ENCODE measurements at regions not wholly inside any gene's neighbourhood (a gene's known extent, or its start where the extent isn't known, plus 50 kb on each side); places are given as distances from the start of the nearest gene placed in this dataset.
"Not testable (repeated sequence)": the region's sequence is repeated elsewhere in the genome, so short reads cannot be mapped to it uniquely, and the experiment has no call there.

DNA sequence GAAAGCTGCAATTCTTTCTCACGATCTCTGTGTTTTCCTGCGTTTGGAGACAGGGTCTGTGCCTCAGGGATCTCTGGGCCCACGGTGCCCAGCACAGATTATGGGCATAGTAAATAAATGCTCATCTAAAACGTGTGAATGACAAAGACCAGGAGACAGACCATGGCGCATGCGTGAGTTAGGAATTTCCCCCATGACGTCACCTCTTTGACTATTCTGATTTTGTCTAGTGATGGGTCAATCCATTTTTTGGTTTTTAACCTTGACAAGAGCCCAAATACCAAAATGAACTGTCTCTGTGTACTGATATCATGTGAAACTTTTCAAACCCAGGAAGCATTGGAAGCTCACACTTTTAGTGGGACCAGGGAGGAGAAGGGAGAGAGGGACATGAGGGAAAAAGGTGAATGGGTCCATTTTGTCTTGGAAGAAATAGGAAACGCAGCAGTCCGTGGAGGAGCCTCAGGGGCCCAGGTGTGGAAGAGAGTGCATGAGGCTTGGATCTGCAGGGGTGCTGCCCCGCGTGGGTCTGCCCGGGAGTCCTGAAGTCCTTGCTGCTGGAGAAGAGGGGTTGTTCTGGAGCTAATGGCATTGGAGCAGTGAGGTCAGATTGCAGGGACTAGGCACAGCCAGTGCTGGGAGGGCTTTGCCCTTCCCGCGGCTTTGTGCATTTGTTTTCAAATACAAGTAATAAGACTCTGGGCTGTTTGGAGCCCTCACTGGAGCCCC, 172.2 kb downstream of the ASB1 start:
- no peak for DNase-seq

DNA sequence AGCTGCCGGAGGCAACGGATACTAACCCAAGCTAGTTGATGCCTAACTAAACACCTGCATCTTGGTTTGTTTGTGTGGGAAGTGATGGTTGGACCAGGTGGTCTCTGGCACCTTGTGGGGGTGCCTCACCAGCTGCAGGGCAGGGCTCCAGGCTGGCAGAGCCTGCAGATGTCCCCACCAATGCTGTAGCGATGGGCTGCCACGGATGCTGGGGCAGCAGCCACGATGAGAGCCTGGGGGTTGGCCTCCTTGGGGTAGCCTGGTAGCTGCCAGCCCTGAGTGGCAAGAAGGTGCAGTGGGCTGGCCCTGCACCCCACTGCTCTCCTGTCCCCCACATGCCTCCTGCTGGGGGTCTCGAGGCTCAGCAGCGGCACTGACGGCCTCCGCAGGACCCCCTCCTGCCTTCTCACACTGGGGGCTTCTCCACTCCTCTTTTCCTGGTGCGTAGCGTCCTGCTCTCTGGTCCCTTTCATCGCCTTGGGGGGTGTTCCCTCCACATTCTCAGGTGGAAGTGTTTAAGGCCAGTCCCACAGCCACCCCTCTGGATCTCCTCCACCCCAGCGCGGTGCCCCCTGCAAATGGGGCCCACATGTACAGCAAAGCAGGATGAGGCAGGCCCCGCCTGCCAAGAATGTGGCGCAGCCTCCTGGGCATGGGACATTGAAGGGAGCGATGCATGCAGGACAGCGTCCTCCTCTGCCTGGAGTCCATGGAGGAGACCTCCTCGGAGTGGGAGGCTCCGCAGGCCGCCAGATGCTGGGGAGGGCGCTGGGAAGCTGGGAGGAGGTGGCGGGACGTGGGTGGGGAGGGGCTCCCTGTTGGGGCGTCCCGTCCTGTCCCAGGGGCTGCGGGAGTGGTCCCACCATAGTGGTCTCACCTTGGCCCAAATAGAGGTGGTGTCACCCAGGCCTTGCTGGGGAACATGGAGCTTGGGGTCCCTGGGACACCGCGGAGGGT, 173.1 kb downstream of the ASB1 start:
- no peak for DNase-seq

DNA sequence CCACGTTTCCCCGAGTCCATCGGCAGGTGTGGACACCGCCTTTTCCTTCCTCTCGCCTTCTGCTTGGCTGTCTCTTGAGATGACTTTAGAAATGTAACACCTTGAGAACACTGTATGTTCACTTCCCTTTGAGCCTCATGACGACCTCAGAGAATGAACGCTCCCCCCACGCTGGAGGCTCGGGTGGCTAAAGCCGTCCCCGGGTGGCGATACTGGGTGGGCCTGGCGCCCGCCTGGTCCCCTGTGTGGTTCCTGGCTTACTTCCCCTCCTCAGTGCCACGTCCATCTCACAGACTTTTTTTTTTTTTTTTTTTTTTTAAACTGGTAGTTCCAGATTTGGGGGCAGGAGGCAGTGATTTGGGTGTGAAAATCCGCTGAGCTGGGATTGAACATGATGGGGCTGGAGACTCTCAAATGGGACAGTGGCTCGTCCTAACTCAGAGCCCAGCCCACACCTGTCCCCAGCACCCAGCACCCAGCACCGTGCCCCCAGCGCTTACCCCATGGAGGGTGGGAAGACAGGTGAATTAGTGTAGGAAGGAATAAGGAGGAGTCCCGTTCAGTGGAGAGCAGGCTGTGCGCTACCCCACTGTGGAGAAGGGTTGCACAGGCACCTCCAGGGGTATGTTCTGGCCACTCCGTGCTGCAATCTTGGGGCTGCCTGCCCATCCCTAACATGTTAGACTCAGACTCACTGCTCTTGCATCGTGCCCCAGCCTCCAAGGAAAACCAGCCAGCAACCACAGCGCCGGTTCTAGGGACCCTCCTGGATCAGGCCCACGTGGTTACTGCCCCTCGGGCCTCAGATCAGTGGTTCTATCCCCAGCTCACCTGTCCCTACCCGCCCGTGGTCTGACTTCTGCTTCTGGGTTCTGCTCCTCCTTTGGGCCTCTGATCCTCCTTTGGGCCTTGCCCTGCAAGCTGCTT, 174.0 kb downstream of the ASB1 start:
- no peak for DNase-seq

DNA sequence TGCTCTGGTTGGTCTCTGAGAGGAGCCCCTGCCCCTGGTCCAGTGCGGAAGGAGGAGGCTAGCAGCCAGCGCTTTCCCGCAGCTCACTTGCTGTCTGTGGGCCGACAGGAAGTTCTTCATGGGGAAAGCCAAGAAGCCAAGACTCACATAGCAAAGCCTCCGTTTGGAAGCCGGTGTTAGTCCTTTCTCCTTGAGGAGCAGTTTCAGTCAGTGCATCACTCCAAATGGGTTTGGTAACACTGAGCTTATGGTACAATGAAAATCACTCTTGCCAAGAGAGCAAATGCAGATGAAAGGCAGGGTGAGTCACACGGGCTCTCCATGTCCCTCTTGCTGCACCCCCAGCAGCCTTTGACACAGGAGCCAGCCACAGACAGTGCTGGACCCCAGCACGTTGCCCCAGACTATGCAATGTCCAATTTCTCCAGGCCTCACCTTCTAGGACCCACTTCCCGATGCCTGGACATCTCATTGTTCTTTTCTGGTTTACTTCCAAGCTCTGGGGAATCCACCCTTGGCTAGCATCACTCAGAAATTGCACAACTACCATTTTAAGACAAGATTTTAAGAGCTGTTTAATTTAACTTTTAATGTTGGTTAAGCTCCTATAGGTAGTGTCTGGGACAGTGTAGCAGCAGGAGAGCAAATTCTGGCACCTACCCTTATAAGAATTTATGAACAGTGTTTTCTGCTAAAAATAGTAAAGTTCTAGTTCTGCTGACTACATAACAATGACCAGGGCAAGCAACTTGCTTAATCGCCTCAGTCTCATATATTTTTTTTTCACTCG, 174.9 kb downstream of the ASB1 start:
- no peak for DNase-seq

DNA sequence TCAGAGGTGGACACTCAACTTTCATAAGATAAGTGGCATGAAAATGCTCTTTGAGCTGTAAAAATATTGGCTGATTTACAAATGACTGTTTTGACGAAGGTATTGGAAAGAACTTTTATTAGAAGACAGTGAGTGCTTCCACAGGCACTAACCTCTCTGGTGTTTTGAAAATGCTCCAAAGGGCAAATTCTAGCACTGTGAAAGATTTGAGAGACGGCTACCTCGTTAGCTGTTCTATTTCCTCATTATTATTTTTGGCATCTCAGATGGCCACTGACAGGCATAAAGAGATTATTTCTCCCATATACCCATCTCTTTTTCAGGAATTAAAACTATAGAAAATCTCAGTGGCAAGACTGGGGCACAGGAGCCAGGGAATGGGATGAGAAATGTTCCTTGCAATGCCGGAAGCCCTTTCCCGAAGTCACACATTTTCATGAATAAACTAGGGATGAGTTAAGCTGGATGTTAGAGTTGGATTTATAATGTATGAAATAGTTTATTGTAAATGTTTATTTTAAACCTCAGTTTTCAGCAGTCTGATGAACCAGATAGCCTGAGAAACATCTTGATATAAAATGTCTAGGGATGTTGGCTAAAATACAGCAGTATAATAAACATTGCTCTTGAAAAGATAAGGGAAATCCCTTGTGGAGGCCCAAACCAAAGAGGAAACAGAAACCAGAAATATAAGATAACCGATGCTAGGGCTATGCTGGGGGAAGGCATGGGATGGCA, 175.7 kb downstream of the ASB1 start:
- DNase-seq, result no peak

DNA sequence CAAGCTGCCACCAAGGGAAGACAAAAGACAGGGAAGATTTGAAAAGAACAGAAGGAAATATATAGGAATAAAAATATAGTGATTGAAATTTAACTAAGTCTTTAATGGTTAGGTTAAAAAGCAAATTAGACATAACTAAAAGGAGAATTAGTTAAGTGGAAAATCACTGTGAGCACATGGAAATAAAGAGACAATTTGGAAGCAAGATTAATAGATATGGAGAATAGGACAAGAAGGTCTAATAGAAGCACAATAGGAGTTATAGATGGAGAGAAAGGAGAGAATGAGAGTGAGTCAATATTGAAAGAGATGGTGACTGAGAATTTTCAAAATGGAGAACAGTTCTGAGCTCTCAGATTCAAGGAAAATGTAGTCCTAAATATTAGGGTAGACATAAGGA, 176.9 kb downstream of the ASB1 start:
- no peak for DNase-seq

DNA sequence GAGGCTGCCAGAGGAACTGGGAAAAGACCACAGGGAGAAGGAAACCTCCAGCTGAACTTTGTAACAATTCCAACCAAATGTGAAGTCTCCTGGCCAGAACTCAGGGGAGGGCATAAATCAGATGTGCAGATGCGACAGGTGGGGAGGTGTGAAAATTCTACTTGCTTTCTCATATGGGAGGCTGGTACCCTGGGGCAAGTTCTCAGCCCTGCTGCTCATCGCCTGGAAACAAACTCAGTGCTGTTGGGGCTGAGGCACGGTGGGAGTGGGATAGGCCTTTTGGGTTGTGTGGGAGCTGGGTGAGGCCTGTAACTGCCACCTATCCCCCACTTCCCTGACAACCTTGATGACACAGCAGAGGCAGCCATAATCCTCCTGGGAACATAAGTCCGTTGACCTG, 179.6 kb downstream of the ASB1 start:
- DNase-seq, result no peak

DNA sequence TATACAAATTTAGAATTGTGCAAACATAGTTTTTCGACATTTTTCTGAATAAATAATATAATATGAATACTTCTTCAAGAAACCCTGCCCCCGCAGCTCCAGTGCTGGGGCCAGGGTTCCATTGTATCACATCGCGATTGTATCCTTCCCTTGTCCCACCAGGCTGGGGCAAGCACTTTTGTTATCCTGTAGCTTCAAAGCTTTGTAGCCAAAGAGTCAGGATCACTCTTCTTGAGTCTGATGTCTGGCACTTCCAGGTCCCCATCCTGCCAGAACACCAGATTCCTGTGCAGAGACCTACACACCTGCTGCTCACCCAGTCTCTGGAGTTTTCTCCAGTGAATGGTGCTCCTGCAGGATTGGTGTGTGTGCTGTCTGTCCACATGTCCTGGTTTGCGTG, 186.9 kb downstream of the ASB1 start:
- no peak for DNase-seq

DNA sequence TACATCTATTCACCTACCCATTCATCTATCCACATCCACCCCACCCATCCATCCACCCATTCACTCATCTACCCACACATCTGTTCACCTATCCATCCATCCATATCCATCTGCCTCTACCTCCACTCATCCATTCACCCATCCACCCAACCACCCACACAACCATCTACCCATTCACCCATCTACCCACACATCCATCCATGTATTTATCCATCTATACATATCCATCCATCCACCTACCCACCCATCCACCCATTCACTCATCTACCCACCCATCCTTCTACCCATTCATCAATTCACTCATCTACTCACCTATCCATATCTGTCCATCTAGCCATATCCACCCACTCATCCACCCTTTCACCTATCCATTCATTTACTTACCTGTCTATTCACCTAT, 187.6 kb downstream of the ASB1 start:
- DNase-seq, result no peak

DNA sequence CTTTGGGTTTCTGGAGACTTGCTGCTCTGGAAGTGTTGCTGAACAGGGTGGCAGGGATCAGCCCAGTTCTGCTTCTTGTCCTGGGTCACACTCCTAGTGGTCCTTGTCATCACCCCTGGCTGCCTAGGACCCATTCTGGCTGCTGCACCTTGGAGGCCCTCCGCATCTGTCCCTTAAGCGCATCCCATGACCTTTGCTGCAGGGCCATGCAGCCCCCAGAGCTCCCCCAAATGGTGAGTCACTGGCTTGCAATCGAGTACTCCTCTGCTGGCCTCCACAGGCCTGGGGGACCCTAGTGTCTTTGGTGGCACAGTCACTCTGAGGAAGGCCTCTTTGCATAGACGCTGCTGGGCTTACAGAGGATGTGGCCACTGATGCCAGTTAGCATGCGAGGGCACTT, 188.5 kb downstream of the ASB1 start:
- DNase-seq, result no peak

DNA sequence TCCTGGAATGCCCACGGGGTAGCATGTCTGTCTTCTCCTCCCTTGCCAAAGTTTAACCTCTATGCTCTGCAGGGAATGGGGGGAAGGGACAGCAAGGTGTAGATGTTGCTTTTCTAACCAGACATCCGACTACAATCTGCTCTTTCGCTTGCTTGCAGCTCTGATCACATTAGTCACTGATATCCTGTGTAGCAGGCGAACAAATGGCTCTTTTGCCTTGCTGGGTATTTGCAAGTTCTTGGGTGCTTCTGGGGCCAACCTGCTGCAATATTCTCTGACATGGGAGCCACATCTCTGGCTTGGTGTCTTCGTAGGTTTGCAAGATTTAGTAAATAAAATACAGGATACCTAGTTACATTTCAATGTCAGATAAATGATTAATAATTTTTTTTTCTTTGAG, 190.0 kb downstream of the ASB1 start:
- no peak for DNase-seq

DNA sequence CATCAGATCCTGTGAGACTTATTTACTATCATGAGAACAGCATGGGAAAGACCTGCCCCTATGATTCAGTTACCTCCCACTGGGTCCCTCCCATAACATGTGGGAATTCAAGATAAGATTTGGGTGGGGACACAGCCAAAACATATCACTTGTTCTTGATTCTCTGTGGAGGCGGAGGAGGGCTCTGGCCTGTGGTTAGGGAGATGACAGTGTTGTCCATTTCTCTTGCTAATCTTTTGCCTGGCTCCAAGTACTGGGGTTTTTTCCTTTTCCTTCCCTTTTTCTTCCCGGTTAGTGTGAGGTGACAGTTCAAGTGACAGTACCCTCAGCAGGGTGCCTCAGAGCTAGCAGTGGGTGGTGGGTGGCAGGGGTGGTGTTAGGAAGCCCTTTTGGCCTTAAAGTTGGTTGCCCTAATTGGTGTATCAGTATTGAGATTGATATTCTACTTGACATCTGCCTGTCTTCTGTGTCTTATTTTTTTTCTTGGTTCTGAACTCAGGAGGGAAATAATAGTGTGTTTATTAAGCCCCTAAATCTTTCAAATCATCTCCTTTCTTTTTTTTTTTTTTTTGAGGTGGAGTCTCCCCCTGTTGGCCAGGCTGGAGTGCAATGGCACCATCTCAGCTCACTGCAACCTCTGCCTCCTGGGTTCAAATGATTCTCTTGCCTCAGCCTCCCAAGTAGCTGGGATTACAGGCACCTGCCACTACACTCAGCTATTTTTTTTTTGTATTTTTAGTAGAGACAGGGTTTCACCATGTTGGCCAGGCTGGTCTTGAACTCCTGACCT, 192.0 kb downstream of the ASB1 start:
- DNase-seq, result not testable (repeated sequence)

DNA sequence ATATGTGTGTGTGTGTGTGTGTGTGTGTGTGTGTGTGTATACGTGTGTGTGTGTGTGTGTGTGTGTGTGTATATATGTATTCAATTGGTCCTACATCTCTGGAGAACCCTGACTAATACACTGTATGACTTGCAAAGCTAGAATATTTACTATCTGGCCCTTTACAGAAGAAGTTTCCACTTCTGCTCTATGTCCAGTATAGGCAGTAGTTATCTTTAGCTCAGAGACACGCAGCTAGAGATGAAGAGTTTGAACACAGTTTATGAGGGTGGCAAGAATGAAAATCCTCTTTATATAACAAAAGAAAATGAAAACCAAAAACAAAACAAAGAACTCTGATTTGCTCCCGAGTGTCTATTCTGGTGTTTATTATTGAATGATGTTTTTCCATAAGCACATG, 201.2 kb downstream of the ASB1 start:
- no peak for DNase-seq

DNA sequence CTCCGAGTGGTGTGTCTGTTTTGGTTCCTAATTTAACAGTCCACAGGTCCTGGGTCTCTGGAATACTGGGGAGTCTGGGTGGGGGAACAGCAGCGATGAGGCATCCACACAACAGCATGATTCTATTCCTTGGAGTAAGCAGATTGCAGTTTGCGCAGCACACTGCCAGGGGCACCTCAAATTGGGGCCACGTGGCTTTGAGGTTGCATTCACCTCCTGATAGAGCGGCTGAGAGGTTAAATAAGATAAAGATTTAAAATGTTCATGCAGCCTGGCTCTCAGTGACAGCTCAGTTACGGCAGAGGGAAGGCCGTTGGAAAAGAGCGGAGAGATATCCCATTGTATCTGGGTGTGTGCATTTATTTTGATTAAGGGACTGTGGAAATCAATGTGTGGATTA, 202.3 kb downstream of the ASB1 start:
- no peak for DNase-seq

DNA sequence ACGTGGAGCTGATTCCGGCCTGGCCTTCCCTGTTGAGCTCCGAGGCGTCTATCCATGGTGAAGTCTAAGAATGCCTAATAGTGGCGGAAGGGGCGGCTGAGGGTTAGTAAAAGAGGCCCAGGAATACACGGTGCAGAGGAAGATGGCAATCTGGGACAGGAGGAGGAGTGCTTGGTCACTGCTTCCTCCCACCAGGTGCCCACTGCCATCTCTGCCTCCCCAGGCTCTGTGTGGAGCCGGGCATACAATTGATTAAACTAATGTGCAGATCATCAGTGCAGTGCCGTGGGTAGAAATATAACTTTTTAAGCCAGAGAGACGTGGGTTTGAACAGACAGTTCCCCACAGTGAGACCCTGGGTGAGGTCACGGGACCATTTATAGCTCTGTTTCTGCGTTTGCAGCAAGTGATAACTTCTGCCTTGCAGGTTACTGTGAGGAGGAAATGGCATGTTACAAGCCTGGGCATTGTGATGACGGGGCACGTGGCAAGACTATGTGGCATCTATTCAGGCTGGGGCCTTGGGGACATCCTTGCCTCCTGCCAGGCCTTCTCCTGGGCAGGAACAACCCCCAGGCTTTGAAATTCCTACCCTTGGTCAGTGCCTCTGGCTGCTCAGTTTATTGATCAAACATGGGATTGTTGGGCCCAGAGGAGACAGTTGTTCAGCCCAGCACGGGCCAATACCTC, 204.9 kb downstream of the ASB1 start:
- DNase-seq, result no peak

DNA sequence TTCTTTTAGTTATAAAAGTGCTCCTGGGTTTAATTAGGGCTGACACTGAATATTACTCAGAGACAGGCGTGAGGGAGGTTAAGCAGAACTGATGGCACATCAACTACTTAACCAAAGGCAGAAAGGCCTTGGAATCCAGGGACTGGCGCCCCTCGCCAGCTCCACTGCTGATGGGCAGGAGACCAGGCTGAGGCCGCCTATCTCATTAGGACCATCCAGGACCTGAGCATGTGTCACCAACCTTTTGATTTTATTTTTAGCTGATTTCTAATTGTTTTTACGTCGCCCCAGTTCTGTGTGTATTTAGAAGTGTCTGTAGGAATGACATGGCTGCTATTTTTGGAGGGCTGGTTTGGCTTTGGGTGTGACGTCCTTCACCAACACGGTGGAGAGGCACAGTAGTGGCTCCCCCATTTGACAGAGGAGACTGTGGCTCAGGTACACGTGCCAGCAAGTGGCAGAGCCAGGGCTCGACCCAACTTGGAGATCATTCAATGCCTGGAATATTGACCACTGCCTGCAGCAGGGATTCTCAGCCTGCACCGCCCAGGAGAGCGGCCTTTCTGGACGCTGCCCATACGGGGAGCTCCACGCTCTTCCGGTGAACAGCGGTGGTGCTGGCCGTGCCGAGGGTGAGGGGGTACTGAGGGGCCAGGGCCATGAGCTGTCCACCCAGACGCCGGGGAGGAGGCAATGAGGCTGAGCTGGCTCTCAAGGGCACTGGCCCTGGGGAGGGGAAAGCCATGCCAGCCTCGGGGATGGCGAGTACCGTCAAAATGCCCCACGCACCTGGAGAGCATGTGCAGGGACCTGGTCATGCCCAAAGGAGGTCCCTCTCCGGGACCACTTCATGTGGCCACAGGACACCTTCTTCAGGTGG, 205.7 kb downstream of the ASB1 start:
- DNase-seq, result no peak
